HL-60 (cell line): ENCODE measurements at regions not wholly inside any gene's neighbourhood (a gene's known extent, or its start where the extent isn't known, plus 50 kb on each side); places are given as distances from the start of the nearest gene placed in this dataset.

Experiments
- DNase-seq, 2 experiments: peaks; one replicate each; pipeline ENCODE4 v3.0.0-alpha.2; 2010 to 2020; ENCODE audit warnings: low read depth in 1 of 2, low spot score in 1 of 2
- H3K27ac ChIP-seq: fragments of 250-450 bp; sonication (Bioruptor Pico); replicated peaks from 2 replicates; pipeline ENCODE4 v1.5.1; 2020; ENCODE audit warnings: mild to moderate bottlenecking, moderate library complexity
- H3K27me3 ChIP-seq: fragments of 250-450 bp; sonication (Bioruptor Pico); 2 replicates; pipeline ENCODE4 v1.5.1; 2021; ENCODE audit warnings: mild to moderate bottlenecking, moderate library complexity; ENCODE audit not compliant: insufficient read depth, poor library complexity, severe bottlenecking
- H3K4me3 ChIP-seq: replicated peaks from 2 replicates; pipeline ENCODE4 v1.5.1; 2011; ENCODE audit warnings: mild to moderate bottlenecking, control low read depth, low read length; ENCODE audit not compliant: insufficient read depth
- GABPA ChIP-seq: IDR thresholded peaks from 2 replicates; pipeline ENCODE4 v1.6.1; 2012; ENCODE audit warnings: low read depth
- POLR2AphosphoS5 ChIP-seq: IDR thresholded peaks from 2 replicates; pipeline ENCODE4 v1.6.1; 2012; ENCODE audit warnings: low read depth
- SPI1 ChIP-seq: IDR thresholded peaks from 2 replicates; pipeline ENCODE4 v1.6.1; 2012; ENCODE audit warnings: low read depth, mild to moderate bottlenecking, borderline replicate concordance
- TF ChIP-seq, protein P1 (sequence below): IDR thresholded peaks from one replicate; pipeline ENCODE4 v1.5.1; 2011; ENCODE audit warnings: low read length, control low read depth, inconsistent platforms; ENCODE audit not compliant: insufficient read depth
- TF ChIP-seq, protein P2 (sequence below): IDR thresholded peaks from 2 replicates; pipeline ENCODE4 v1.6.1; 2012; ENCODE audit warnings: low read depth; ENCODE audit not compliant: insufficient replicate concordance

DNA sequence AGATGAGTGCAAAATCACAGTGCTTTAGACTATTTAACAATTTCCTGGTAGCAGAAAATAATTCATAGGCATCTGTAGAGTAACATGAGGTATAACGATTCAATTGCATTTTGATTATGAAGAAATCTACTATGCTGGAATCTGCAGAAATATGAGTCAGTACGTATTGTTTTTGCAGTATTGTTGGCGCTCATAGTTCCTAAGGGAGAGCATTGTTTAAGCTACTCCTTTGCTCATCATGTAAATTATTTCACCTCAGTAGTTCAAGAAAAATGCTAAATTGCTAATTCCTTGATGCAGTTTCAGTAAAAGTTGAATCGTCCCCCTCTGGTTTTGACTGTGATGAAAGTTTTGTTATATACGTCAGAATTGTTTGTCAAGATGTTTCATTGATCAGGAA is 458.4 kb downstream of the HINT1 start:
- no peak for DNase-seq
- Histone ChIP-seq H3K27ac (no peak overlapping the region), H3K27me3 (no peaks in the 10 kb centered on the region), H3K4me3 (no peak overlapping the region)
- no peak for TF ChIP-seq POLR2AphosphoS5
- TF ChIP-seq, protein P1, sequence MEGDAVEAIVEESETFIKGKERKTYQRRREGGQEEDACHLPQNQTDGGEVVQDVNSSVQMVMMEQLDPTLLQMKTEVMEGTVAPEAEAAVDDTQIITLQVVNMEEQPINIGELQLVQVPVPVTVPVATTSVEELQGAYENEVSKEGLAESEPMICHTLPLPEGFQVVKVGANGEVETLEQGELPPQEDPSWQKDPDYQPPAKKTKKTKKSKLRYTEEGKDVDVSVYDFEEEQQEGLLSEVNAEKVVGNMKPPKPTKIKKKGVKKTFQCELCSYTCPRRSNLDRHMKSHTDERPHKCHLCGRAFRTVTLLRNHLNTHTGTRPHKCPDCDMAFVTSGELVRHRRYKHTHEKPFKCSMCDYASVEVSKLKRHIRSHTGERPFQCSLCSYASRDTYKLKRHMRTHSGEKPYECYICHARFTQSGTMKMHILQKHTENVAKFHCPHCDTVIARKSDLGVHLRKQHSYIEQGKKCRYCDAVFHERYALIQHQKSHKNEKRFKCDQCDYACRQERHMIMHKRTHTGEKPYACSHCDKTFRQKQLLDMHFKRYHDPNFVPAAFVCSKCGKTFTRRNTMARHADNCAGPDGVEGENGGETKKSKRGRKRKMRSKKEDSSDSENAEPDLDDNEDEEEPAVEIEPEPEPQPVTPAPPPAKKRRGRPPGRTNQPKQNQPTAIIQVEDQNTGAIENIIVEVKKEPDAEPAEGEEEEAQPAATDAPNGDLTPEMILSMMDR, result no peak
- TF ChIP-seq GABPA, result no peak
- no peak for TF ChIP-seq SPI1

DNA sequence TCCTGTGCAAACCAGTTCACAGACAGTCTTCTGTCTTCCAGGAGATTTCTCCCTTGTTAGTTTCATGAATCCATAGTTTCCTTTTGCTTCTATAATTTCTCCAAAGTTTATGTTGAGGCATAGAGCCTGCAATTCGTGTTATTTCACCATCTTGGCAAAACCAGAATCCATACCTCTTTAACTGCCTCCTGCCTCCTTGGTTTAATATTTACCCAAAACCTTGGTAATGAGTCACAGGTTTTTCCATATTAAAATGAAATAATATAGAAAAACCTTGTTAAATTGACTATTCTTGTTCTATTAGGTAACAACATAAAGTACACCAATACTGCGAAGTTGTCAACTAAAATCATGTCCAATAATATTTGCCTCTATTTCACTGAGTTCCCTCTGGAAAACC is 459.7 kb downstream of the HINT1 start:
- no peak for TF ChIP-seq POLR2AphosphoS5
- no peak for TF ChIP-seq GABPA
- TF ChIP-seq, protein P1, result no peak
- TF ChIP-seq SPI1, result no peak
- TF ChIP-seq, protein P2, sequence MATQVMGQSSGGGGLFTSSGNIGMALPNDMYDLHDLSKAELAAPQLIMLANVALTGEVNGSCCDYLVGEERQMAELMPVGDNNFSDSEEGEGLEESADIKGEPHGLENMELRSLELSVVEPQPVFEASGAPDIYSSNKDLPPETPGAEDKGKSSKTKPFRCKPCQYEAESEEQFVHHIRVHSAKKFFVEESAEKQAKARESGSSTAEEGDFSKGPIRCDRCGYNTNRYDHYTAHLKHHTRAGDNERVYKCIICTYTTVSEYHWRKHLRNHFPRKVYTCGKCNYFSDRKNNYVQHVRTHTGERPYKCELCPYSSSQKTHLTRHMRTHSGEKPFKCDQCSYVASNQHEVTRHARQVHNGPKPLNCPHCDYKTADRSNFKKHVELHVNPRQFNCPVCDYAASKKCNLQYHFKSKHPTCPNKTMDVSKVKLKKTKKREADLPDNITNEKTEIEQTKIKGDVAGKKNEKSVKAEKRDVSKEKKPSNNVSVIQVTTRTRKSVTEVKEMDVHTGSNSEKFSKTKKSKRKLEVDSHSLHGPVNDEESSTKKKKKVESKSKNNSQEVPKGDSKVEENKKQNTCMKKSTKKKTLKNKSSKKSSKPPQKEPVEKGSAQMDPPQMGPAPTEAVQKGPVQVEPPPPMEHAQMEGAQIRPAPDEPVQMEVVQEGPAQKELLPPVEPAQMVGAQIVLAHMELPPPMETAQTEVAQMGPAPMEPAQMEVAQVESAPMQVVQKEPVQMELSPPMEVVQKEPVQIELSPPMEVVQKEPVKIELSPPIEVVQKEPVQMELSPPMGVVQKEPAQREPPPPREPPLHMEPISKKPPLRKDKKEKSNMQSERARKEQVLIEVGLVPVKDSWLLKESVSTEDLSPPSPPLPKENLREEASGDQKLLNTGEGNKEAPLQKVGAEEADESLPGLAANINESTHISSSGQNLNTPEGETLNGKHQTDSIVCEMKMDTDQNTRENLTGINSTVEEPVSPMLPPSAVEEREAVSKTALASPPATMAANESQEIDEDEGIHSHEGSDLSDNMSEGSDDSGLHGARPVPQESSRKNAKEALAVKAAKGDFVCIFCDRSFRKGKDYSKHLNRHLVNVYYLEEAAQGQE, result no peak
- no peak overlapping the region for H3K27ac ChIP-seq
- no peaks in the 10 kb centered on the region for H3K27me3 ChIP-seq
- H3K4me3 ChIP-seq, result no peak overlapping the region
- no peak for DNase-seq

DNA sequence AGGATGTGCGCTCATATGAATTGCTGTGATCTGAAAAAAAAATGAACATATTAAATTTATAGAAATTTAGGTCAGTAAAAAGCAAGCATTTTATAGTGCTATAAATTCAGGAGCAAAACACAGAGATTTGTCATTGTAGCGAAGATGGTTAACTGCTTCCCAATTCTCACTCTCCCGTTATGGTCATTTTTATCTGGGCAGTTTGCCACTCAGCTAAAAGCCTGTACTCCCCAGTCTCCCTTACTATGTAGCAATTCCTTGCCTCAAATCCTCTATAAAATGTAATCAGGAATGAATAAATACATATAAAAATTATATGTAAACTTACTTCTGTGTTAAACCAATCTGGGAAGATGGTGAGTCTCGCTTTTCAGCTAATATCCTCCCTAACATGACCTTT is 471.5 kb downstream of the HINT1 start:
- no peak for DNase-seq
- Histone ChIP-seq H3K27ac (no peak overlapping the region), H3K4me3 (no peak overlapping the region), H3K27me3 (no peaks in the 10 kb centered on the region)
- TF ChIP-seq, protein P2, result no peak
- TF ChIP-seq SPI1 (no peak), POLR2AphosphoS5 (no peak), GABPA (no peak)
- TF ChIP-seq, protein P1, result no peak

DNA sequence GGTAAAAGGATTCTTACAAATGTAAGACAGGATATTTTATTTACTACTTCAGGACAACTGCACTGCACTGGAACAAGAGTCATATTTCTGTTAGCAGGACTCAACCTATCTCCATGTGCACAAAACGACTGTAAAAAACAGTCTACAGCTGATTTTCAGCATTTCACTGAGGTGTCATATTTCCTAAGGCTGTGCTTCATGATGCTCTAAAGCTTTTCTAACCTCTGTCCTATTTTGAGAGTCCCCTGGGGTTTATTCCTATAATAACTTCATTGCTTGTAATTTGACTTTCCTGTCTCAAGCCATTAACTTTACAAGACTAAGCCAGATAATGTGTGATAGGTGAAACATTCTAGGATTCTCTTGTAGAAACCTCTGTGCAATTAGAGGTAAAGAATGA is 472.3 kb downstream of the HINT1 start:
- Histone ChIP-seq H3K27ac (no peak overlapping the region), H3K4me3 (no peak overlapping the region), H3K27me3 (no peaks in the 10 kb centered on the region)
- DNase-seq, result no peak
- TF ChIP-seq GABPA (no peak), POLR2AphosphoS5 (no peak), SPI1 (no peak)
- TF ChIP-seq, protein P2, result no peak
- TF ChIP-seq, protein P1, result no peak
